22Rv1 (cell line): ENCODE measurements at regions not wholly inside any gene's neighbourhood (a gene's known extent, or its start where the extent isn't known, plus 50 kb on each side); places are given as distances from the start of the nearest gene placed in this dataset.

ENCODE experiments used
- CTCF ChIP-seq: fragments of 450-650 bp; IDR thresholded peaks from 2 replicates; pipeline ENCODE4 v1.5.1; 2017; ENCODE audit warnings: mild to moderate bottlenecking
- ZFX ChIP-seq: fragments of 450-650 bp; IDR thresholded peaks from 2 replicates; pipeline ENCODE4 v1.6.1; 2017; ENCODE audit warnings: antibody characterized with exemption, borderline replicate concordance

- no peak for TF ChIP-seq CTCF
- TF ChIP-seq ZFX: no peak
Observed at GRCh38 chr4:24743927-24744326, 51.4 kb upstream of the SOD3 start.
